Activated naive CD4-positive, alpha-beta T cell treated with anti-CD3 and anti-CD28 coated beads, Interleukin-2, amount 50 U/mL, for 24 hours (primary cell): ENCODE measurements at regions not wholly inside any gene's neighbourhood (a gene's known extent, or its start where the extent isn't known, plus 50 kb on each side); places are given as distances from the start of the nearest gene placed in this dataset.
"Not testable (repeated sequence)": the region's sequence is repeated elsewhere in the genome, so short reads cannot be mapped to it uniquely, and the experiment has no call there.

Experiments used
- H3K27ac Mint-ChIP-seq: one replicate; pipeline ENCODE4 v1.8.0; 2021; ENCODE audit warnings: mild to moderate bottlenecking, mixed read lengths
- H3K27me3 Mint-ChIP-seq: one replicate; pipeline ENCODE4 v1.8.0; 2021; ENCODE audit warnings: mixed read lengths
- H3K36me3 Mint-ChIP-seq: one replicate; pipeline ENCODE4 v1.8.0; 2021; ENCODE audit warnings: mixed read lengths
- H3K4me1 Mint-ChIP-seq: one replicate; pipeline ENCODE4 v1.8.0; 2021; ENCODE audit warnings: mixed read lengths
- H3K4me3 Mint-ChIP-seq: one replicate; pipeline ENCODE4 v1.8.0; 2021; ENCODE audit warnings: mild to moderate bottlenecking, mixed read lengths
- H3K9me3 Mint-ChIP-seq: one replicate; pipeline ENCODE4 v1.8.0; 2021; ENCODE audit warnings: mixed read lengths

- not testable (repeated sequence) for H3K27me3 Mint-ChIP-seq, H3K4me3 Mint-ChIP-seq, H3K36me3 Mint-ChIP-seq, H3K4me1 Mint-ChIP-seq, H3K9me3 Mint-ChIP-seq, H3K27ac Mint-ChIP-seq
Observed at GRCh38 chr5:20890936-20891335, 902.9 kb upstream of the CDH18 start.

DNA sequence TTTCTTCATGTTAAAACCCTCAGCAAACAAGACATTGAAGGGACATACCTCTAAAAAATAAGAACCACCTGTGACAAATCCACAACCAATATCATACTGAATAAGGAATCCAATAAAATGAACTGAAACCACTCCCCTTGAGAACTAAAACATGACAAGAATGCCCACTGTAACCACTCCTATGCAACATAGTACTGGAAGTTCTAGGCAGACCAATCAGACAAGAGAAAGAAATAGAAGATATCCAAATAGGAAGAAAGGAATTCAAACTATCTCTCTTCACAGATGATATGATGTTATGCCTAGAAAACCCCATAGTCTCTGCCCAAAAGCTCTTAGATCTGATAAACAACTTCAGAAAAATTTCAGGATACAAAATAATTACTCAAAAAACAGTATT is 887.7 kb upstream of the CDH18 start:
- H3K27ac Mint-ChIP-seq, H3K4me1 Mint-ChIP-seq, H3K4me3 Mint-ChIP-seq, H3K9me3 Mint-ChIP-seq, H3K36me3 Mint-ChIP-seq, H3K27me3 Mint-ChIP-seq: not testable (repeated sequence)

- H3K4me1 Mint-ChIP-seq, H3K27me3 Mint-ChIP-seq, H3K4me3 Mint-ChIP-seq, H3K36me3 Mint-ChIP-seq, H3K9me3 Mint-ChIP-seq, H3K27ac Mint-ChIP-seq: not testable (repeated sequence)
Observed at GRCh38 chr5:20865892-20866291, 877.9 kb upstream of the CDH18 start.

DNA sequence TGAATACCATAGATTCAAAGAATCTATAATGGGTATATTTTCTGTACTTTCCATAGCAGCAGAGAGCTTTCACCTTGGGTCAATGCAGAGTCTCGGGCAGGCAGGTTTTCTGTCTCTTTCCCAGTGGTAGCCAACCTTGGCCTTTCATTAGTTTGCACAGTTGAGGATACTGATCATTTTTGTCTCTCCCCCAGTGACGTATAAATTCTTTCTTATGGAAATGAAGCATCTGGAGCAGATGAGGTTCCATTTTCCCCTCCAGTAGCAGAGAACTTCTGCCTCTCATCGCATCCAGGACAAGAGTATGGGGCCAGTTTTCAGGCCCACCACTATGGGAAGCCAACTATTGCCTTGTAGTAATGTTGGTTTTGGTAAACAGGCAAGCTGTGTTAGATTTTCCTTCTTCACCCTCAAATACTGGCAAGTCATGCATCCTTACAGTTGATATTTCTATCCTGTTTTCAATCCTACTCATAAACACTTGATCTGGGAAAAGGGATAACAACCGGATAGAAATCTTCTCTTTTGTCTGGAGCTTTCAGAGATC is 845.2 kb upstream of the CDH18 start:
- H3K27me3 Mint-ChIP-seq, result peaks cover 5% of the 10 kb centered on the region
- H3K36me3 Mint-ChIP-seq, result no peaks in the 10 kb centered on the region
- H3K4me1 Mint-ChIP-seq, result no peaks in the 10 kb centered on the region
- H3K27ac Mint-ChIP-seq, result no peak overlapping the region
- peaks cover 12% of the 10 kb centered on the region for H3K9me3 Mint-ChIP-seq
- H3K4me3 Mint-ChIP-seq, result no peak overlapping the region

DNA sequence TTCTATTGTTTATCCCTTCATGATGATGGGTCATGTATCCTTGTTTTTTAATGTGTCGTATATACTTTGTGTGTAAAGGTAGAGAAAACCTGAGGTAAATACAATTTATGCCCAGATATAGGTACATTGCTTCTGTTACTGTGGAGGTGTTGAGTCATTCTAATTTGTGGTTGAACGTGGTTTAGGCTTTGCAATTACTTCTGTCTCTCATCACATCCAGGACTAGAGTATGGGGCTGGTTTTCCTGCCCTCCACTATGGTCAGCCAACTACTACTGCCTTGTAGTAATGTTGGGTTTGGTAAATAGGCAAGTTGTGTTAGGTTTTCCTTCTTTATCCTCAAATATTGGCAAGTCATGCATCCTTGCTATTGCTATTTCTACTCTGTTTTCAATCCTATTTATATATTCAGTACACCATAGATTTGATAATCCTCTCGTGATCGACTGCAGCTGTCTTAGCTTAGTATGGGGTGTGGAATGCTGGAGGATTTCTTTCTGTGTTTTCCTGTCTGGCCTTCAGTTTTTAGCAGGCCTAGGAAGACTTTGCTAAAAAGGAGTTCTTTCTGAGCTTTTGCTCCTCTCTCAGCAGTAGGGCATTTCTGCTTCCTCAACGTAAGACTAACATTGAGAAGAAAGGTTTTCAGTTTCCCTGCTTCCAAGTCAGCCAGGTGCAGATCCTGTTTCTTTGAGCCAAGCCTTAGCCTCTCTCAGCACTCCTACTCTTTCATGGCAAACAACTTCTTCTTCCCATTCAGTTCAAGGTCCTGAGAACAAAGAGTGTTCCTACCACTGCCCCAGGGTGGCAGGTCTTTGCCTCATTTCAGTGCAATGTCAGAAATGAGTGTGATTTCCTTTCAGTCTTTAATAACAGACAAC is 844.4 kb upstream of the CDH18 start:
- Mint-ChIP-seq H3K4me1 (no peaks in the 10 kb centered on the region), H3K9me3 (peaks cover 12% of the 10 kb centered on the region), H3K36me3 (no peaks in the 10 kb centered on the region), H3K4me3 (no peak overlapping the region), H3K27me3 (peaks cover 5% of the 10 kb centered on the region), H3K27ac (no peak overlapping the region)

DNA sequence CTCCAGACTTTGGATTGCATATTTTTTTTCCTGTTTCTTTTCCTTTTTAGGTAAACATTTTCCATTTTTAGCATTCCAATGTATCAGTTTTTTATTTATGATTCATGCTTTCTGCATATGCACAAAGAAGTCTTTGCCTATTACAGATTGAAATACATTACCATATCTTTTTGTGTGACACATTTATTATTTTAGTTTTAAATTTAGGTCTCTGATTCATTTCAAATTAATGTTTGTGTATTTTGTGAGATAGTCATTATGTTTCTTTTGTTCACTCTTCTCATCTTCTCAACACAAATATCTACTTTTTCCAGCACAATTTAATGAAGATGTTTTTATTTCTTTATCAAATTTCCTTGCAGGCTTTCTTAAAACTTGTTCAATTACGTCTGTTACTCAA is 838.0 kb upstream of the CDH18 start:
- H3K36me3 Mint-ChIP-seq, H3K4me1 Mint-ChIP-seq, H3K9me3 Mint-ChIP-seq, H3K4me3 Mint-ChIP-seq, H3K27me3 Mint-ChIP-seq, H3K27ac Mint-ChIP-seq: not testable (repeated sequence)

DNA sequence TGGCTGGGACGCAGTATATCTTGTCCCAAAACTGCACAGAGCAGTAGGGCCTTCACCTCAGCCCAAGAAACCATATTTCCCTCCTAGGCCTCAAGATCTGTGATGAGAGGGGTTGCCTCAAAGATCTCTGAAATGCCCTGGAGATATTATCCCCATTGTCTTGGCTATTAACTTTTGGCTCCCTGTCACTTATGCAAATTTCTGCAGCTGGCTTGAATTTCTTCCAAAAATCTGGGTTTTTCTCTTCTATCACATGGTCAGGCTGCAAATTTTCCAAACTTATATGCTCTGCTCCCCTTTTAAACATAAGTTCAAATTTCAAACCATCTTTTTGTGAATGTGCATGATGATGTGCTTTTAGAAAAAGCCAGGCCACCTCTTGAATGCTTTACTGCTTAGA is 809.2 kb upstream of the CDH18 start:
- H3K36me3 Mint-ChIP-seq, H3K4me3 Mint-ChIP-seq, H3K27me3 Mint-ChIP-seq, H3K9me3 Mint-ChIP-seq, H3K27ac Mint-ChIP-seq, H3K4me1 Mint-ChIP-seq: not testable (repeated sequence)

DNA sequence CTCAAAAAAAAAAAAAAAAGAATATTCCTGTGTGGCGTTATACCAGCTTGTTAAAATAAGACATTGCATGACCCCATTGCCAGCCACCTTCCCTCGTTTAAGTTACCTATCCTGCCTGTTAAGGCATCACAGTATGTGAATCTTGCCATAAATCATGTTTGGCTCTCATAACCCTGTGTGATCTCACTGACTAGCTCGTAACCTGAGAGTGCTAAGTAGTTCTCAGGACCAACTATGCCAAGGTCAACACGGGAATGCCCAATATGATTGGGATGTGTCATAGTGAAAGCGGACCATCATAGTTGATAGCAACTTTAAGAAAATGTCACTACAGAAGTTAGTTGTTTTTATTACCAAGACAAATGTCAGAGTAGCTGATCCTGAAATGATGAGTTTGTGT is 796.8 kb upstream of the CDH18 start:
- H3K27ac Mint-ChIP-seq, H3K27me3 Mint-ChIP-seq, H3K36me3 Mint-ChIP-seq, H3K4me3 Mint-ChIP-seq, H3K9me3 Mint-ChIP-seq, H3K4me1 Mint-ChIP-seq: not testable (repeated sequence)

GRCh38 chr5:20783484-20783883 is 795.5 kb upstream of the CDH18 start:
- not testable (repeated sequence) for H3K36me3 Mint-ChIP-seq, H3K27ac Mint-ChIP-seq, H3K27me3 Mint-ChIP-seq, H3K4me3 Mint-ChIP-seq, H3K4me1 Mint-ChIP-seq, H3K9me3 Mint-ChIP-seq

DNA sequence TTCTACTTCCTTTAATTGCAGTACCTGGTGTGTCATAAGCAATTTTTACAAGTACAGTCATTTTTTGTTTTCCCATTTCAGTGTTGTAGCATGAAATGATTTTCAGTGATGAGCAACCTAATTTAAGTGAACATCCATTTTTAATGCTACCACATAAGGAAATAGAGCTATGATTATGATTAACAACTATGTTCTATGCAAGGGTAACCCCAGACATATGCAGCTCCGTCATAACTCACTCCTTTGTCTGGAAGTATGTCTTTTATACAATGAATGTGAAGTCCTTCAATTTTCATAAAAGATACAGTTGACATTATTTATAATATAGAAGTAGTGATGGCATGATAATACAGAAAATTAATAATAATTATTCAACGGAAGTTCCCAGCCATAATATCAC is 783.3 kb upstream of the CDH18 start:
- H3K27ac Mint-ChIP-seq, H3K4me3 Mint-ChIP-seq, H3K27me3 Mint-ChIP-seq, H3K4me1 Mint-ChIP-seq, H3K36me3 Mint-ChIP-seq, H3K9me3 Mint-ChIP-seq: not testable (repeated sequence)

- not testable (repeated sequence) for H3K4me3 Mint-ChIP-seq, H3K36me3 Mint-ChIP-seq, H3K27ac Mint-ChIP-seq, H3K4me1 Mint-ChIP-seq, H3K9me3 Mint-ChIP-seq, H3K27me3 Mint-ChIP-seq
Observed at GRCh38 chr5:20765074-20765473, 777.1 kb upstream of the CDH18 start.

- not testable (repeated sequence) for H3K4me3 Mint-ChIP-seq, H3K36me3 Mint-ChIP-seq, H3K27ac Mint-ChIP-seq, H3K27me3 Mint-ChIP-seq, H3K9me3 Mint-ChIP-seq, H3K4me1 Mint-ChIP-seq
Observed at GRCh38 chr5:20759459-20759858, 771.5 kb upstream of the CDH18 start.

DNA sequence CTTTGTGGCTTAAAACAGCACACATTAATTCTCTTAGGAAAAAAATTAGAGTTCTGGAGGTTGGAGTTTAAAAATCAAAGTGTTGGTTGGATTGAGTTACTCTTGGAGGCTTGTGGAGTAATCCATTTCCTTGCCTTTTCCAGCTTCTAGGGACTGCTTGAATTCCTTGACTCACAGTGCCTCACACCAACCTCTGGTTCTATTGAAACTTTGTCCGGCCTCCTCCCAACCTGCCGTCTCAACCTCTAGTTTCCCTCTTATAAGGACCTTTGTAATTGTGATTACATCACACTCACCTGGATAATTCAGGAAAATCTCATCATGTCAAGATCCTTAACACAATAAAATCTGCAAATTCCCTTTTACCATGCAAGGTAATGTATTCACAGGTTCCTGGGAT is 764.2 kb upstream of the CDH18 start:
- H3K9me3 Mint-ChIP-seq, H3K27me3 Mint-ChIP-seq, H3K4me1 Mint-ChIP-seq, H3K4me3 Mint-ChIP-seq, H3K27ac Mint-ChIP-seq, H3K36me3 Mint-ChIP-seq: not testable (repeated sequence)

DNA sequence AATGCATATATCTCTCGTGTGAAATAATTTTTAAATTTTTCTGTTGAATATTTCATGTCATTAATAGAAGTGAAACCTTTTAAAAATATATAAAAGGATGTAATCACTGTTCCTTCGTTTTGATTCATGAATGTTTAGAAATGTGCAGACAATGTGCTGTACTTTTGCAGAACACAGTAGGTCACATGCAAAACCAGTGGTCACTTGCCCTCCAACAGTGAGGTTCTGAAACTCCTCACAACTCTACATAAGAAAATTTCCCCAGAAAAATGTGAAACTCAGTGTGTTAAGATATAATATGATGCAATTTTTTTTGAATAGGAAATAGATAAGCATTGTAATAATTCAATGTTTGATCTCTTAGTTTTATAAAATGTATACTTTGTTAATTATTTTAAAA is 747.7 kb upstream of the CDH18 start:
- H3K27ac Mint-ChIP-seq, H3K36me3 Mint-ChIP-seq, H3K4me1 Mint-ChIP-seq, H3K4me3 Mint-ChIP-seq, H3K27me3 Mint-ChIP-seq: not testable (repeated sequence)
- peaks cover 14% of the 10 kb centered on the region for H3K9me3 Mint-ChIP-seq

GRCh38 chr5:20732223-20732622 is 744.2 kb upstream of the CDH18 start:
- not testable (repeated sequence) for H3K4me1 Mint-ChIP-seq, H3K27ac Mint-ChIP-seq, H3K27me3 Mint-ChIP-seq, H3K36me3 Mint-ChIP-seq, H3K9me3 Mint-ChIP-seq, H3K4me3 Mint-ChIP-seq

DNA sequence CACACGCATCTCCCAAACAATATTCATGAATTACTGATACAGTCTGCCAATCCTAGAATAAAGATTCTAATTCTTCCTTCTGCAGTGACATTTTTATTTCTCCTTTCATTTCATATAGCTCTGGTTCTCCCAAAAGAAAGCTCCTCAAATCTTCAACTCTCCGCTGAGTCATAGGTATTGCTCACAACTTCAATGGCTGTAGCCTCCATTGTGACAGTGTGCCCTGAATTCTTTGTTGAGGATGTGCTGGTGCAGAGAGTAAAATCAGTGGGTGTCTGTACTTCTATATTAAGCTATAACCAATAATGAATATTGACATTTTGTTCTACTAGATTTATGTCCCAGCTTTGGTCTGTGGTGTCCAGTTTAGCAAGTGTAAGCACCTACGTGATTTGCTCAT is 733.3 kb upstream of the CDH18 start:
- not testable (repeated sequence) for H3K27me3 Mint-ChIP-seq, H3K4me3 Mint-ChIP-seq, H3K9me3 Mint-ChIP-seq, H3K4me1 Mint-ChIP-seq, H3K27ac Mint-ChIP-seq, H3K36me3 Mint-ChIP-seq

- H3K27me3 Mint-ChIP-seq, H3K27ac Mint-ChIP-seq, H3K4me3 Mint-ChIP-seq, H3K4me1 Mint-ChIP-seq, H3K36me3 Mint-ChIP-seq, H3K9me3 Mint-ChIP-seq: not testable (repeated sequence)
Observed at GRCh38 chr5:20711520-20712155, 723.6 kb upstream of the CDH18 start.
